Gastrocnemius medialis (tissue), 4 donors: ENCODE measurements at regions not wholly inside any gene's neighbourhood (a gene's known extent, or its start where the extent isn't known, plus 50 kb on each side); places are given as distances from the start of the nearest gene placed in this dataset.

Experiments used
- CTCF ChIP-seq, 5 experiments: fragments of 450-650 bp in 3 of 5; fragments of 200-600 bp in 2 of 5; sonication (generic) in 2 of 5; IDR thresholded peaks in 4 of 5; conservative IDR thresholded peaks in 1 of 5; 1 replicate in 4 of 5; 2 replicates in 1 of 5; pipeline ENCODE4 v1.5.1; 2016 to 2019; ENCODE audit warnings: antibody characterized with exemption in 5 of 5, mild to moderate bottlenecking in 3 of 5, moderate library complexity in 3 of 5
- POLR2A ChIP-seq, 2 donors: fragments of 450-650 bp; IDR thresholded peaks; one replicate each; pipeline ENCODE4 v1.6.1; 2017; ENCODE audit warnings: antibody characterized with exemption in 2 of 2, mild to moderate bottlenecking in 2 of 2, moderate library complexity in 2 of 2

- TF ChIP-seq CTCF (IDR thresholded peaks at IDR 0.05 in 4 of 5, conservative IDR thresholded peaks at IDR 0.05 in 1 of 5) (no peak), POLR2A (IDR thresholded peaks at IDR 0.05) (no peak)
Observed at GRCh38 chr11:36722421-36722820, 124.4 kb upstream of the RAG2 start.
